Right ventricle myocardium inferior (tissue), 1 donor: ENCODE measurements at regions not wholly inside any gene's neighbourhood (a gene's known extent, or its start where the extent isn't known, plus 50 kb on each side); places are given as distances from the start of the nearest gene placed in this dataset.
"Not testable (repeated sequence)": the region's sequence is repeated elsewhere in the genome, so short reads cannot be mapped to it uniquely, and the experiment has no call there.

Experiments
- ATAC-seq: fragments of 200-7000 bp; cut with Tn5 transposase; one replicate; pipeline ENCODE4 v1.9.1; 2020; ENCODE audit warnings: mild to moderate bottlenecking, moderate library complexity
- DNase-seq: peaks from one replicate; pipeline ENCODE4 v3.0.0; 2021; ENCODE audit errors: missing footprints
- intact Hi-C: fragments of 100-400 bp; cut with DNase I; formaldehyde crosslinking; loops from one replicate; pipeline ENCODE4 v1.11.0; 2022
- donor health status: DM: no; HTN: yes; CAD: no; lungs with severe emphysema.

- ATAC-seq (no peak), DNase-seq (no peak)
These were observed 222.5 kb downstream of the NPHP4 start for GRCh38 chr1:5769760-5770159.

GRCh38 chr1:5769146-5769545 is 223.1 kb downstream of the NPHP4 start:
- no peak for DNase-seq
- intact Hi-C loops = no loop called here

More at GRCh38 chr1:5769760-5770159, 222.5 kb downstream of the NPHP4 start:
- intact Hi-C loops = no loop called here

GRCh38 chr1:5768014-5768413 is 224.2 kb downstream of the NPHP4 start:
- intact Hi-C loops = no loop called here
- ATAC-seq = no peak
- no peak for DNase-seq

More at GRCh38 chr1:5769146-5769545, 223.1 kb downstream of the NPHP4 start:
- ATAC-seq = no peak

GRCh38 chr1:5766996-5767395 is 225.2 kb downstream of the NPHP4 start:
- intact Hi-C loops, DNase-seq, ATAC-seq: not testable (repeated sequence)

- DNase-seq (no peak), ATAC-seq (no peak)
- intact Hi-C loops = no loop called here
These were observed 226.0 kb downstream of the NPHP4 start for GRCh38 chr1:5765997-5766913.

GRCh38 chr1:5765483-5765882 is 226.7 kb downstream of the NPHP4 start:
- ATAC-seq (no peak), DNase-seq (no peak)
- intact Hi-C loops = no loop called here

GRCh38 chr1:5764959-5765358 is 227.3 kb downstream of the NPHP4 start:
- DNase-seq (no peak), ATAC-seq (no peak)
- intact Hi-C loops = no loop called here

- ATAC-seq = no peak
- intact Hi-C loops = no loop called here
- no peak for DNase-seq
These were observed 227.8 kb downstream of the NPHP4 start for GRCh38 chr1:5764464-5764863.

- ATAC-seq (no peak), DNase-seq (no peak)
- intact Hi-C loops = no loop called here
These were observed 228.4 kb downstream of the NPHP4 start for GRCh38 chr1:5763696-5764370.

GRCh38 chr1:5758859-5759578 is 233.2 kb downstream of the NPHP4 start:
- DNase-seq = no peak
- intact Hi-C loops = no loop called here
- ATAC-seq = no peak

GRCh38 chr1:5758000-5758858 is 234.0 kb downstream of the NPHP4 start:
- no peak for DNase-seq
- ATAC-seq = peak; percentile 17
- intact Hi-C loops = no loop called here

GRCh38 chr1:5757187-5757805 is 234.9 kb downstream of the NPHP4 start:
- ATAC-seq = no peak
- intact Hi-C loops = no loop called here
- DNase-seq = no peak

- intact Hi-C loops = no loop called here
- no peak for ATAC-seq
- no peak for DNase-seq
These were observed 235.6 kb downstream of the NPHP4 start for GRCh38 chr1:5756434-5757186.

- ATAC-seq = no peak
- intact Hi-C loops = no loop called here
These were observed 236.6 kb downstream of the NPHP4 start for GRCh38 chr1:5755552-5756125.

GRCh38 chr1:5754817-5755551 is 237.2 kb downstream of the NPHP4 start:
- intact Hi-C loops = no loop called here
- no peak for DNase-seq
- no peak for ATAC-seq

More at GRCh38 chr1:5755552-5756125, 236.6 kb downstream of the NPHP4 start:
- no peak for DNase-seq
